ENCODE measurements at regions not wholly inside any gene's neighbourhood (a gene's known extent, or its start where the extent isn't known, plus 50 kb on each side); places are given as distances from the start of the nearest gene placed in this dataset.

GRCh38 chr17:22242472-22242871, 550.1 kb downstream of the KCNJ18 start:
- CTCF ChIA-PET: no interaction called here
- H3K36me3 ChIP-seq (ENCODE audit: control insufficient read depth in 4 of 4, insufficient read depth in 4 of 4, low read length in 3 of 4): no peaks in the 10 kb centered on the region
- no peaks in the 10 kb centered on the region for H3K4me1 ChIP-seq (ENCODE audit: control extremely low read depth in 1 of 4, control insufficient read depth in 4 of 4, insufficient read depth in 4 of 4, low read length in 3 of 4)
- no peak overlapping the region for H3K27ac ChIP-seq (ENCODE audit: insufficient read depth in 1 of 2, low read depth in 1 of 2, low read length in 2 of 2, poor library complexity in 1 of 2, severe bottlenecking in 2 of 2)
- H3K27me3 ChIP-seq (replicated peaks in 2 of 5; ENCODE audit: control insufficient read depth in 4 of 5, insufficient read depth in 5 of 5, low read length in 4 of 5): no peaks in the 10 kb centered on the region
- no peak overlapping the region for H3K4me3 ChIP-seq (ENCODE audit: control insufficient read depth in 1 of 7, extremely low read depth in 1 of 7, insufficient read depth in 4 of 7, low read depth in 2 of 7, low read length in 6 of 7)
- no peak for DNase-seq
- WGBS (ENCODE audit: insufficient coverage): no CpG with 5 or more reads among the region's 1 CpG
- peaks cover 0 to 8% (median 0%) of the 10 kb centered on the region in 5 experiments for H3K9me3 ChIP-seq (ENCODE audit: control extremely low read depth in 1 of 5, control insufficient read depth in 4 of 5, insufficient read depth in 2 of 5, low read depth in 1 of 5, low read length in 4 of 5)
- POLR2A ChIA-PET: no interaction called here

GRCh38 chr17:22251498-22251897, 559.2 kb downstream of the KCNJ18 start:
- POLR2A ChIA-PET: no interaction called here
- CTCF ChIA-PET: no interaction called here
- H3K27me3 ChIP-seq (replicated peaks in 2 of 5; ENCODE audit: control insufficient read depth in 4 of 5, insufficient read depth in 5 of 5, low read length in 4 of 5): no peaks in the 10 kb centered on the region
- no peak overlapping the region for H3K27ac ChIP-seq (ENCODE audit: insufficient read depth in 1 of 2, low read depth in 1 of 2, low read length in 2 of 2, poor library complexity in 1 of 2, severe bottlenecking in 2 of 2)
- peaks cover 0 to 8% (median 0%) of the 10 kb centered on the region in 5 experiments for H3K9me3 ChIP-seq (ENCODE audit: control extremely low read depth in 1 of 5, control insufficient read depth in 4 of 5, insufficient read depth in 2 of 5, low read depth in 1 of 5, low read length in 4 of 5)
- WGBS (ENCODE audit: insufficient coverage): 63% methylated on average over 2 of the region's 2 CpGs
- H3K36me3 ChIP-seq (ENCODE audit: control insufficient read depth in 4 of 4, insufficient read depth in 4 of 4, low read length in 3 of 4): no peaks in the 10 kb centered on the region
- no peak overlapping the region for H3K4me3 ChIP-seq (ENCODE audit: control insufficient read depth in 1 of 7, extremely low read depth in 1 of 7, insufficient read depth in 4 of 7, low read depth in 2 of 7, low read length in 6 of 7)
- no peak for DNase-seq
- H3K4me1 ChIP-seq (ENCODE audit: control extremely low read depth in 1 of 4, control insufficient read depth in 4 of 4, insufficient read depth in 4 of 4, low read length in 3 of 4): no peaks in the 10 kb centered on the region

DNA sequence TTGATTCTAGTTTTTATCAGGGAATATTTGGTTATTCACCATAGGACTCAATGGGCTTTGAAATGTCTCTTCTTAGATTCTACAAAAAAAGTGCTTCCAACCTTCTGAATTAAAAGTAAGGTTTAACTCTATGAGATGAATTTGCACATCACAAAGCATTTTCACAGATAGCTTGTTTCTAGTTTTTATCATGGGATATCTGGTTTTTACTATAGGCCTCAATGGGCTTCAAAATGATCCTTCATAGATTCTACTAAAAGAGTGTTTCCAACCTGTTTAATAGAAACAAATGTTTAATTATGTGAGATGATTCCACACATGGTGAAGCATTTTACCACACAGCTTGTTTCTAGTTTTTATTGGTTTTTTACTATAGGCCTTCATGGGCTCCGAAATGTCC, 560.7 kb downstream of the KCNJ18 start:
- H3K4me3 ChIP-seq (ENCODE audit: control insufficient read depth in 1 of 7, extremely low read depth in 1 of 7, insufficient read depth in 4 of 7, low read depth in 2 of 7, low read length in 6 of 7): no peak overlapping the region
- ChIA-PET CTCF (no interaction called here), POLR2A (no interaction called here)
- H3K9me3 ChIP-seq (ENCODE audit: control extremely low read depth in 1 of 5, control insufficient read depth in 4 of 5, insufficient read depth in 2 of 5, low read depth in 1 of 5, low read length in 4 of 5): peaks cover 0 to 7% (median 0%) of the 10 kb centered on the region in 5 experiments
- WGBS (ENCODE audit: insufficient coverage): 75% methylated on average over 1 of the region's 1 CpG
- DNase-seq: no peak
- H3K36me3 ChIP-seq (ENCODE audit: control insufficient read depth in 4 of 4, insufficient read depth in 4 of 4, low read length in 3 of 4): no peaks in the 10 kb centered on the region
- no peaks in the 10 kb centered on the region for H3K27me3 ChIP-seq (replicated peaks in 2 of 5; ENCODE audit: control insufficient read depth in 4 of 5, insufficient read depth in 5 of 5, low read length in 4 of 5)
- no peak overlapping the region for H3K27ac ChIP-seq (ENCODE audit: insufficient read depth in 1 of 2, low read depth in 1 of 2, low read length in 2 of 2, poor library complexity in 1 of 2, severe bottlenecking in 2 of 2)
- H3K4me1 ChIP-seq (ENCODE audit: control extremely low read depth in 1 of 4, control insufficient read depth in 4 of 4, insufficient read depth in 4 of 4, low read length in 3 of 4): no peaks in the 10 kb centered on the region

GRCh38 chr17:22265807-22266206, 573.5 kb downstream of the KCNJ18 start:
- WGBS (ENCODE audit: insufficient coverage): 88% methylated on average over 14 of the region's 17 CpGs
- H3K27ac ChIP-seq (ENCODE audit: insufficient read depth in 1 of 2, low read depth in 1 of 2, low read length in 2 of 2, poor library complexity in 1 of 2, severe bottlenecking in 2 of 2): no peak overlapping the region
- no peaks in the 10 kb centered on the region for H3K36me3 ChIP-seq (ENCODE audit: control insufficient read depth in 4 of 4, insufficient read depth in 4 of 4, low read length in 3 of 4)
- no peaks in the 10 kb centered on the region for H3K4me1 ChIP-seq (ENCODE audit: control extremely low read depth in 1 of 4, control insufficient read depth in 4 of 4, insufficient read depth in 4 of 4, low read length in 3 of 4)
- no peak overlapping the region for H3K4me3 ChIP-seq (ENCODE audit: control insufficient read depth in 1 of 7, extremely low read depth in 1 of 7, insufficient read depth in 4 of 7, low read depth in 2 of 7, low read length in 6 of 7)
- ChIA-PET CTCF (no interaction called here), POLR2A (no interaction called here)
- no peaks in the 10 kb centered on the region for H3K27me3 ChIP-seq (replicated peaks in 2 of 5; ENCODE audit: control insufficient read depth in 4 of 5, insufficient read depth in 5 of 5, low read length in 4 of 5)
- H3K9me3 ChIP-seq (ENCODE audit: control extremely low read depth in 1 of 5, control insufficient read depth in 4 of 5, insufficient read depth in 2 of 5, low read depth in 1 of 5, low read length in 4 of 5): peaks cover 0 to 24% (median 9%) of the 10 kb centered on the region in 5 experiments
- no peak for DNase-seq

DNA sequence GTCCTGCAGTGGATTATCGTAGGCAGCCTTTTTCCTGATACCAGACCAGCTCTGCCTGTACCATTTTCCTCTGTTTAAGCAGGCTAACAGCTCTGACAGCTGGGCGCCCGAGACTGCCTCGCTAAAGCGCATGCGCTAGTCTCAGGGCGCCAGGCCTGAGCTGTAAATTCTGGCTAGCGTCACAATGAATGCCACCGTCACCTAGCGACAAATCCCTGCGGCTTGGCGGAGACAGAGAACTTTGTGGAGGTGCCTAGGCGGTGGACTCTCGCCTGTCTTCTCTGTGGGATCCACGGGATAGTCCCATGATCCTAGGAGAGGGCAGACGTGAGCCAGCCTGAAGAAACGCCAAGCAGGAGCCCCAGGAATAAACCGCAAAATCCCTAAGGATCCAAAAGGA, 573.9 kb downstream of the KCNJ18 start:
- 65% methylated on average over 18 of the region's 18 CpGs for WGBS (ENCODE audit: insufficient coverage)
- Histone ChIP-seq H3K27me3 (replicated peaks in 2 of 5; ENCODE audit: control insufficient read depth in 4 of 5, insufficient read depth in 5 of 5, low read length in 4 of 5) (no peaks in the 10 kb centered on the region), H3K36me3 (ENCODE audit: control insufficient read depth in 4 of 4, insufficient read depth in 4 of 4, low read length in 3 of 4) (no peaks in the 10 kb centered on the region), H3K9me3 (ENCODE audit: control extremely low read depth in 1 of 5, control insufficient read depth in 4 of 5, insufficient read depth in 2 of 5, low read depth in 1 of 5, low read length in 4 of 5) (peaks cover 0 to 24% (median 9%) of the 10 kb centered on the region in 5 experiments), H3K4me3 (ENCODE audit: control insufficient read depth in 1 of 7, extremely low read depth in 1 of 7, insufficient read depth in 4 of 7, low read depth in 2 of 7, low read length in 6 of 7) (no peak overlapping the region), H3K27ac (ENCODE audit: insufficient read depth in 1 of 2, low read depth in 1 of 2, low read length in 2 of 2, poor library complexity in 1 of 2, severe bottlenecking in 2 of 2) (no peak overlapping the region), H3K4me1 (ENCODE audit: control extremely low read depth in 1 of 4, control insufficient read depth in 4 of 4, insufficient read depth in 4 of 4, low read length in 3 of 4) (no peaks in the 10 kb centered on the region)
- POLR2A ChIA-PET: no interaction called here
- CTCF ChIA-PET: no interaction called here
- no peak for DNase-seq

GRCh38 chr17:22267019-22267418, 574.7 kb downstream of the KCNJ18 start:
- CTCF ChIA-PET: no interaction called here
- no peak for DNase-seq
- 88% methylated on average over 8 of the region's 9 CpGs for WGBS (ENCODE audit: insufficient coverage)
- H3K27me3 ChIP-seq (replicated peaks in 2 of 5; ENCODE audit: control insufficient read depth in 4 of 5, insufficient read depth in 5 of 5, low read length in 4 of 5): no peaks in the 10 kb centered on the region
- POLR2A ChIA-PET: no interaction called here
- H3K9me3 ChIP-seq (ENCODE audit: control extremely low read depth in 1 of 5, control insufficient read depth in 4 of 5, insufficient read depth in 2 of 5, low read depth in 1 of 5, low read length in 4 of 5): peaks cover 0 to 26% (median 9%) of the 10 kb centered on the region in 5 experiments
- H3K4me3 ChIP-seq (ENCODE audit: control insufficient read depth in 1 of 7, extremely low read depth in 1 of 7, insufficient read depth in 4 of 7, low read depth in 2 of 7, low read length in 6 of 7): no peak overlapping the region
- no peaks in the 10 kb centered on the region for H3K4me1 ChIP-seq (ENCODE audit: control extremely low read depth in 1 of 4, control insufficient read depth in 4 of 4, insufficient read depth in 4 of 4, low read length in 3 of 4)
- H3K36me3 ChIP-seq (ENCODE audit: control insufficient read depth in 4 of 4, insufficient read depth in 4 of 4, low read length in 3 of 4): no peaks in the 10 kb centered on the region
- no peak overlapping the region for H3K27ac ChIP-seq (ENCODE audit: insufficient read depth in 1 of 2, low read depth in 1 of 2, low read length in 2 of 2, poor library complexity in 1 of 2, severe bottlenecking in 2 of 2)

- no peak overlapping the region for H3K27ac ChIP-seq (ENCODE audit: insufficient read depth in 1 of 2, low read depth in 1 of 2, low read length in 2 of 2, poor library complexity in 1 of 2, severe bottlenecking in 2 of 2)
- WGBS (ENCODE audit: insufficient coverage): 82% methylated on average over 18 of the region's 25 CpGs
- POLR2A ChIA-PET: no interaction called here
- no peak overlapping the region for H3K4me3 ChIP-seq (ENCODE audit: control insufficient read depth in 1 of 7, extremely low read depth in 1 of 7, insufficient read depth in 4 of 7, low read depth in 2 of 7, low read length in 6 of 7)
- CTCF ChIA-PET: no interaction called here
- H3K27me3 ChIP-seq (replicated peaks in 2 of 5; ENCODE audit: control insufficient read depth in 4 of 5, insufficient read depth in 5 of 5, low read length in 4 of 5): no peaks in the 10 kb centered on the region
- no peaks in the 10 kb centered on the region for H3K36me3 ChIP-seq (ENCODE audit: control insufficient read depth in 4 of 4, insufficient read depth in 4 of 4, low read length in 3 of 4)
- H3K4me1 ChIP-seq (ENCODE audit: control extremely low read depth in 1 of 4, control insufficient read depth in 4 of 4, insufficient read depth in 4 of 4, low read length in 3 of 4): no peaks in the 10 kb centered on the region
- no peak for DNase-seq
- H3K9me3 ChIP-seq (ENCODE audit: control extremely low read depth in 1 of 5, control insufficient read depth in 4 of 5, insufficient read depth in 2 of 5, low read depth in 1 of 5, low read length in 4 of 5): peaks cover 0 to 26% (median 9%) of the 10 kb centered on the region in 5 experiments
Observed at GRCh38 chr17:22268214-22268911, 576.0 kb downstream of the KCNJ18 start.

All from common myeloid progenitor, CD34-positive (primary cell).